ENCODE measurements at regions not wholly inside any gene's neighbourhood (a gene's known extent, or its start where the extent isn't known, plus 50 kb on each side); places are given as distances from the start of the nearest gene placed in this dataset.

GRCh38 chr2:5751873-5752482 is 59.8 kb downstream of the SOX11 start:
- no peak for DNase-seq (ENCODE audit: low spot score)

- no peak for DNase-seq (ENCODE audit: low spot score)
Observed at GRCh38 chr2:5756272-5756671, 64.1 kb downstream of the SOX11 start.

- DNase-seq (ENCODE audit: low spot score), result no peak
Observed at GRCh38 chr2:5758346-5758745, 66.2 kb downstream of the SOX11 start.

- no peak for DNase-seq (ENCODE audit: low spot score)
Observed at GRCh38 chr2:5759949-5760348, 67.8 kb downstream of the SOX11 start.

GRCh38 chr2:5763531-5763930 is 71.3 kb downstream of the SOX11 start:
- DNase-seq (ENCODE audit: low spot score), result no peak

- no peak for DNase-seq (ENCODE audit: low spot score)
Observed at GRCh38 chr2:5764041-5764440, 71.9 kb downstream of the SOX11 start.

GRCh38 chr2:5766056-5766455 is 73.9 kb downstream of the SOX11 start:
- no peak for DNase-seq (ENCODE audit: low spot score)

GRCh38 chr2:5766561-5766960 is 74.4 kb downstream of the SOX11 start:
- no peak for DNase-seq (ENCODE audit: low spot score)

GRCh38 chr2:5777131-5777535 is 84.9 kb downstream of the SOX11 start:
- no peak for DNase-seq (ENCODE audit: low spot score)

GRCh38 chr2:5781679-5782078 is 89.5 kb downstream of the SOX11 start:
- DNase-seq (ENCODE audit: low spot score), result no peak

GRCh38 chr2:5782103-5782502 is 89.9 kb downstream of the SOX11 start:
- no peak for DNase-seq (ENCODE audit: low spot score)

GRCh38 chr2:5788447-5788846 is 96.3 kb downstream of the SOX11 start:
- no peak for DNase-seq (ENCODE audit: low spot score)

- no peak for DNase-seq (ENCODE audit: low spot score)
Observed at GRCh38 chr2:5791371-5791770, 99.2 kb downstream of the SOX11 start.

GRCh38 chr2:5794012-5794411 is 101.8 kb downstream of the SOX11 start:
- DNase-seq (ENCODE audit: low spot score), result no peak

- no peak for DNase-seq (ENCODE audit: low spot score)
Observed at GRCh38 chr2:5798084-5798483, 105.9 kb downstream of the SOX11 start.

- DNase-seq (ENCODE audit: low spot score), result no peak
Observed at GRCh38 chr2:5799348-5799747, 107.2 kb downstream of the SOX11 start.

GRCh38 chr2:5803547-5803946 is 111.4 kb downstream of the SOX11 start:
- DNase-seq (ENCODE audit: low spot score), result no peak

GRCh38 chr2:5818961-5819600 is 126.9 kb downstream of the SOX11 start:
- DNase-seq (ENCODE audit: low spot score), result no peak

- no peak for DNase-seq (ENCODE audit: low spot score)
Observed at GRCh38 chr2:5824126-5824525, 131.9 kb downstream of the SOX11 start.

GRCh38 chr2:5825686-5826085 is 133.5 kb downstream of the SOX11 start:
- DNase-seq (ENCODE audit: low spot score), result no peak

- no peak for DNase-seq (ENCODE audit: low spot score)
Observed at GRCh38 chr2:5826979-5827655, 134.9 kb downstream of the SOX11 start.

GRCh38 chr2:5834501-5834900 is 142.3 kb downstream of the SOX11 start:
- DNase-seq (ENCODE audit: low spot score), result no peak

- no peak for DNase-seq (ENCODE audit: low spot score)
Observed at GRCh38 chr2:5839550-5839949, 147.4 kb downstream of the SOX11 start.

GRCh38 chr2:5841126-5841525 is 148.9 kb downstream of the SOX11 start:
- DNase-seq (ENCODE audit: low spot score), result no peak

All from hematopoietic multipotent progenitor cell treated with erythropoietin and hydrocortisone succinate and interleukin-3 and kit ligand, for 15 days (in vitro differentiated cells).